ENCODE measurements at regions not wholly inside any gene's neighbourhood (a gene's known extent, or its start where the extent isn't known, plus 50 kb on each side); places are given as distances from the start of the nearest gene placed in this dataset.

- TF ChIP-seq CTCF (IDR thresholded peaks at IDR 0.05; ENCODE audit: low read depth, low read length, poor library complexity, severe bottlenecking) (no peak), EZH2phosphoT487 (IDR thresholded peaks at IDR 0.05; ENCODE audit: borderline replicate concordance, low read length) (no peak)
Observed at GRCh38 chr4:58679886-58680285, 1569.7 kb upstream of the IGFBP7 start.

Data from DOHH2 (cell line).